ENCODE measurements at regions not wholly inside any gene's neighbourhood (a gene's known extent, or its start where the extent isn't known, plus 50 kb on each side); places are given as distances from the start of the nearest gene placed in this dataset.

GRCh38 chr10:109022417-109023049 is 900.8 kb downstream of the XPNPEP1 start (continued):
- TF ChIP-seq, protein P1, sequence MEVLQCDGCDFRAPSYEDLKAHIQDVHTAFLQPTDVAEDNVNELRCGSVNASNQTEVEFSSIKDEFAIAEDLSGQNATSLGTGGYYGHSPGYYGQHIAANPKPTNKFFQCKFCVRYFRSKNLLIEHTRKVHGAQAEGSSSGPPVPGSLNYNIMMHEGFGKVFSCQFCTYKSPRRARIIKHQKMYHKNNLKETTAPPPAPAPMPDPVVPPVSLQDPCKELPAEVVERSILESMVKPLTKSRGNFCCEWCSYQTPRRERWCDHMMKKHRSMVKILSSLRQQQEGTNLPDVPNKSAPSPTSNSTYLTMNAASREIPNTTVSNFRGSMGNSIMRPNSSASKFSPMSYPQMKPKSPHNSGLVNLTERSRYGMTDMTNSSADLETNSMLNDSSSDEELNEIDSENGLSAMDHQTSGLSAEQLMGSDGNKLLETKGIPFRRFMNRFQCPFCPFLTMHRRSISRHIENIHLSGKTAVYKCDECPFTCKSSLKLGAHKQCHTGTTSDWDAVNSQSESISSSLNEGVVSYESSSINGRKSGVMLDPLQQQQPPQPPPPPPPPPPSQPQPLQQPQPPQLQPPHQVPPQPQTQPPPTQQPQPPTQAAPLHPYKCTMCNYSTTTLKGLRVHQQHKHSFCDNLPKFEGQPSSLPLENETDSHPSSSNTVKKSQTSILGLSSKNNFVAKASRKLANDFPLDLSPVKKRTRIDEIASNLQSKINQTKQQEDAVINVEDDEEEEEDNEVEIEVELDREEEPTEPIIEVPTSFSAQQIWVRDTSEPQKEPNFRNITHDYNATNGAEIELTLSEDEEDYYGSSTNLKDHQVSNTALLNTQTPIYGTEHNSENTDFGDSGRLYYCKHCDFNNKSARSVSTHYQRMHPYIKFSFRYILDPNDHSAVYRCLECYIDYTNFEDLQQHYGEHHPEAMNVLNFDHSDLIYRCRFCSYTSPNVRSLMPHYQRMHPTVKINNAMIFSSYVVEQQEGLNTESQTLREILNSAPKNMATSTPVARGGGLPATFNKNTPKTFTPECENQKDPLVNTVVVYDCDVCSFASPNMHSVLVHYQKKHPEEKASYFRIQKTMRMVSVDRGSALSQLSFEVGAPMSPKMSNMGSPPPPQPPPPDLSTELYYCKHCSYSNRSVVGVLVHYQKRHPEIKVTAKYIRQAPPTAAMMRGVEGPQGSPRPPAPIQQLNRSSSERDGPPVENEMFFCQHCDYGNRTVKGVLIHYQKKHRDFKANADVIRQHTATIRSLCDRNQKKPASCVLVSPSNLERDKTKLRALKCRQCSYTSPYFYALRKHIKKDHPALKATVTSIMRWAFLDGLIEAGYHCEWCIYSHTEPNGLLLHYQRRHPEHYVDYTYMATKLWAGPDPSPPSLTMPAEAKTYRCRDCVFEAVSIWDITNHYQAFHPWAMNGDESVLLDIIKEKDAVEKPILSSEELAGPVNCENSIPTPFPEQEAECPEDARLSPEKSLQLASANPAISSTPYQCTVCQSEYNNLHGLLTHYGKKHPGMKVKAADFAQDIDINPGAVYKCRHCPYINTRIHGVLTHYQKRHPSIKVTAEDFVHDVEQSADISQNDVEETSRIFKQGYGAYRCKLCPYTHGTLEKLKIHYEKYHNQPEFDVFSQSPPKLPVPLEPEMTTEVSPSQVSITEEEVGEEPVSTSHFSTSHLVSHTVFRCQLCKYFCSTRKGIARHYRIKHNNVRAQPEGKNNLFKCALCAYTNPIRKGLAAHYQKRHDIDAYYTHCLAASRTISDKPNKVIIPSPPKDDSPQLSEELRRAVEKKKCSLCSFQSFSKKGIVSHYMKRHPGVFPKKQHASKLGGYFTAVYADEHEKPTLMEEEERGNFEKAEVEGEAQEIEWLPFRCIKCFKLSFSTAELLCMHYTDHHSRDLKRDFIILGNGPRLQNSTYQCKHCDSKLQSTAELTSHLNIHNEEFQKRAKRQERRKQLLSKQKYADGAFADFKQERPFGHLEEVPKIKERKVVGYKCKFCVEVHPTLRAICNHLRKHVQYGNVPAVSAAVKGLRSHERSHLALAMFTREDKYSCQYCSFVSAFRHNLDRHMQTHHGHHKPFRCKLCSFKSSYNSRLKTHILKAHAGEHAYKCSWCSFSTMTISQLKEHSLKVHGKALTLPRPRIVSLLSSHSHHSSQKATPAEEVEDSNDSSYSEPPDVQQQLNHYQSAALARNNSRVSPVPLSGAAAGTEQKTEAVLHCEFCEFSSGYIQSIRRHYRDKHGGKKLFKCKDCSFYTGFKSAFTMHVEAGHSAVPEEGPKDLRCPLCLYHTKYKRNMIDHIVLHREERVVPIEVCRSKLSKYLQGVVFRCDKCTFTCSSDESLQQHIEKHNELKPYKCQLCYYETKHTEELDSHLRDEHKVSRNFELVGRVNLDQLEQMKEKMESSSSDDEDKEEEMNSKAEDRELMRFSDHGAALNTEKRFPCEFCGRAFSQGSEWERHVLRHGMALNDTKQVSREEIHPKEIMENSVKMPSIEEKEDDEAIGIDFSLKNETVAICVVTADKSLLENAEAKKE (CRISPR knock-in tag; IDR thresholded peaks at IDR 0.05), result no peak

DNA sequence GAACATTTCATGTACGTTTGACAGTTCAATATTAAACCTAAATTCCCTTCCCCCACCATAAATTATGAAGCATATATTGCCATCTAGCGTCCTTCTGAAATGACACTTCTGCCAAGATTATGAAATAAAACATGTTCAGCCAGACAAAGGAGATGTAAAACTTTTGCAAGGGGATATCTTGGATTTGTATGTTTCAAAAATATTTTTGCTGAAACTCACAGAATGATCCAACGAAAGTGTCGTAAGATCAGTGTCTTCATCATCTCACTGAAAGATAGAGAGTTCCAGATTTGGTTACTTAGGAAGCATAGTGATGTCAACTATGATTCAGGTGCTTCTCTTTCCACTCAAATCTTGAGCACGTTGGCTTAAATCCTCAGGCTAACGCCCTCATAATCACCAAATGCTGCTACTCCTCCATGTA is 904.3 kb downstream of the XPNPEP1 start:
- peaks cover 4% of the 10 kb centered on the region for H3K4me1 ChIP-seq (ENCODE audit: insufficient read depth)
- DNase-seq (ENCODE audit: low spot score), result no peak
- H4K20me1 ChIP-seq (replicated peaks; ENCODE audit: insufficient read depth), result no peaks in the 10 kb centered on the region
- Mint-ChIP-seq H3K36me3 (ENCODE audit: low read depth) (no peaks in the 10 kb centered on the region), H3K27me3 (ENCODE audit: insufficient read depth, low read depth, poor library complexity) (no peaks in the 10 kb centered on the region), H3K4me1 (0 out of 3 replicates have a peak, but pooled peaks cover 3% of the 10 kb centered on the region), H3K27ac (no peak overlapping the region), H3K9me3 (no peaks in the 10 kb centered on the region), H3K4me3 (no peak overlapping the region)
- H3K27me3 ChIP-seq (ENCODE audit: insufficient read depth), result no peaks in the 10 kb centered on the region
- no peak overlapping the region for H3K27ac ChIP-seq (ENCODE audit: low read depth)
- H3K36me3 ChIP-seq (ENCODE audit: insufficient read depth), result no peaks in the 10 kb centered on the region
- H3F3A ChIP-seq (replicated peaks; ENCODE audit: low read depth), result no peaks in the 10 kb centered on the region
- no peaks in the 10 kb centered on the region for H3K9me2 ChIP-seq (ENCODE audit: insufficient read depth)
- no peak overlapping the region for H3K4me2 ChIP-seq
- H3K4me3 ChIP-seq, result no peak overlapping the region
- H3K79me2 ChIP-seq (replicated peaks; ENCODE audit: insufficient read depth), result no peaks in the 10 kb centered on the region
- no peak overlapping the region for H2AFZ ChIP-seq
- no peak for ATAC-seq
- no peak for TF ChIP-seq CREB1 (CRISPR knock-in tag; IDR thresholded peaks at IDR 0.05; ENCODE audit: low read depth)
- TF ChIP-seq, protein P1 (CRISPR knock-in tag; IDR thresholded peaks at IDR 0.05), result no peak
- TF ChIP-seq EZH2 (IDR thresholded peaks at IDR 0.05; ENCODE audit: low read depth, unreplicated experiment), result no peak
- TF ChIP-seq POLR2AphosphoS5 (IDR thresholded peaks at IDR 0.05; ENCODE audit: low read depth), result no peak
- TF ChIP-seq ZNF331 (CRISPR knock-in tag; IDR thresholded peaks at IDR 0.05; ENCODE audit: low read depth), result no peak
- TF ChIP-seq NANOG (IDR thresholded peaks at IDR 0.05; ENCODE audit: borderline replicate concordance), result no peak
- TF ChIP-seq CTCF (conservative IDR thresholded peaks at IDR 0.05; ENCODE audit: low read depth in 2 of 2), result no peak
- no peak for TF ChIP-seq STAT1 (IDR thresholded peaks at IDR 0.05; ENCODE audit: unreplicated experiment)

Measured in GM23338 (cell line).